Smooth muscle cell (in vitro differentiated cells): ENCODE measurements at regions not wholly inside any gene's neighbourhood (a gene's known extent, or its start where the extent isn't known, plus 50 kb on each side); places are given as distances from the start of the nearest gene placed in this dataset.
A peak's percentile ranks its signal among the peaks of the same experiment; 100 is the strongest.
"Not testable (repeated sequence)": the region's sequence is repeated elsewhere in the genome, so short reads cannot be mapped to it uniquely, and the experiment has no call there.

Experiments
- DNase-seq: peaks from one replicate; lab custom pipeline; 2025; ENCODE audit not compliant: unreplicated experiment; lab: John Stamatoyannopoulos, UW
- H2AFZ ChIP-seq: fragments of 200-600 bp; sonication (generic); 2 replicates; pipeline ENCODE4 v1.6.0; 2016; ENCODE audit warnings: antibody characterized with exemption, low read depth, mild to moderate bottlenecking
- H3F3A ChIP-seq: fragments of 200-600 bp; sonication (generic); 2 replicates; pipeline ENCODE4 v1.6.0; 2017; ENCODE audit warnings: antibody characterized with exemption, low read depth
- H3K27ac ChIP-seq: fragments of 200-600 bp; sonication (generic); 2 replicates; pipeline ENCODE4 v1.5.1; 2016; ENCODE audit warnings: low read depth, mild to moderate bottlenecking
- H3K27me3 ChIP-seq: fragments of 200-600 bp; sonication (generic); 2 replicates; pipeline ENCODE4 v1.6.1; 2016; ENCODE audit warnings: low read depth, mild to moderate bottlenecking
- H3K36me3 ChIP-seq: fragments of 200-600 bp; sonication (generic); 2 replicates; pipeline ENCODE4 v1.5.1; 2016; ENCODE audit warnings: low read depth
- H3K4me1 ChIP-seq: fragments of 200-600 bp; sonication (generic); 2 replicates; pipeline ENCODE4 v1.5.1; 2016; ENCODE audit warnings: low read depth
- H3K4me2 ChIP-seq: fragments of 200-600 bp; sonication (generic); 2 replicates; pipeline ENCODE4 v1.6.0; 2016; ENCODE audit warnings: mild to moderate bottlenecking
- H3K4me3 ChIP-seq: fragments of 200-600 bp; sonication (generic); 2 replicates; pipeline ENCODE4 v1.5.1; 2016; ENCODE audit warnings: mild to moderate bottlenecking
- H3K79me2 ChIP-seq: fragments of 200-600 bp; sonication (generic); 2 replicates; pipeline ENCODE4 v1.6.0; 2016; ENCODE audit warnings: low read depth, mild to moderate bottlenecking
- H3K9ac ChIP-seq: fragments of 200-600 bp; sonication (generic); 2 replicates; pipeline ENCODE4 v1.6.0; 2016; ENCODE audit warnings: low read depth
- H3K9me3 ChIP-seq: fragments of 200-600 bp; sonication (generic); replicated peaks from 2 replicates; pipeline ENCODE4 v1.5.1; 2016; ENCODE audit warnings: low read depth
- H4K20me1 ChIP-seq: fragments of 200-600 bp; sonication (generic); 2 replicates; pipeline ENCODE4 v1.6.0; 2016; ENCODE audit warnings: low read depth
- WGBS: methylation state at CpG from one replicate; pipeline ENCODE4 v1.1.7; 2016; ENCODE audit warnings: low lambda C conversion rate; 5-methylcytosine and 5-hydroxymethylcytosine counted together
- TF ChIP-seq, protein P1 (sequence below): fragments of 200-600 bp; sonication (generic); IDR thresholded peaks from 2 replicates; pipeline ENCODE4 v1.5.1; 2017; ENCODE audit warnings: borderline replicate concordance, mild to moderate bottlenecking, antibody characterized with exemption; ENCODE audit not compliant: insufficient read depth, poor library complexity, severe bottlenecking

DNA sequence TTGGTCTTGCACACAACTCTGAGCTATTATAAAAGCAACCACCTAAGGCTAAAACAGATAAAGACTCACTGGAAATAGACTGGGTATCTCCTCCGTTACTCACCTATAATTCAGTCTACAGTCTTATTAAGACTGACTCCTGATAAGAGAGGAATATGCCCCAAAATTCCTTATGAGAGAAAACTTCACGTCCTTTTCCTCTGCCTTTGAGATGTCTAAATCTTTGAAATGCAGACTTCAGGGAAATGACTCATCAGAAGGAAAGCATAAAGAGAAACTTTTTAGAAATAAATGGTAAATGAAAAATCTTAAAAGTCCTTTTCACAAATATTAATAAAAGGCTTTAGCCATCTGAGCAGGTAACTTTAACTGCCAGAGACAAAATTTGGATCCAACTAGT is 187.5 kb upstream of the RTL1 start:
- Histone ChIP-seq H3K4me1 (peaks cover 7% of the 10 kb centered on the region), H4K20me1 (no peaks in the 10 kb centered on the region), H2AFZ (peak overlapping the region; percentile 88), H3K27ac (peak overlapping the region; percentile 71), H3K36me3 (no peaks in the 10 kb centered on the region), H3K79me2 (no peaks in the 10 kb centered on the region), H3K9me3 (no peaks in the 10 kb centered on the region), H3K9ac (no peak overlapping the region), H3K4me3 (no peak overlapping the region), H3K4me2 (peak overlapping the region; percentile 64), H3K27me3 (no peaks in the 10 kb centered on the region), H3F3A (peaks cover 4% of the 10 kb centered on the region)
- TF ChIP-seq, protein P1, sequence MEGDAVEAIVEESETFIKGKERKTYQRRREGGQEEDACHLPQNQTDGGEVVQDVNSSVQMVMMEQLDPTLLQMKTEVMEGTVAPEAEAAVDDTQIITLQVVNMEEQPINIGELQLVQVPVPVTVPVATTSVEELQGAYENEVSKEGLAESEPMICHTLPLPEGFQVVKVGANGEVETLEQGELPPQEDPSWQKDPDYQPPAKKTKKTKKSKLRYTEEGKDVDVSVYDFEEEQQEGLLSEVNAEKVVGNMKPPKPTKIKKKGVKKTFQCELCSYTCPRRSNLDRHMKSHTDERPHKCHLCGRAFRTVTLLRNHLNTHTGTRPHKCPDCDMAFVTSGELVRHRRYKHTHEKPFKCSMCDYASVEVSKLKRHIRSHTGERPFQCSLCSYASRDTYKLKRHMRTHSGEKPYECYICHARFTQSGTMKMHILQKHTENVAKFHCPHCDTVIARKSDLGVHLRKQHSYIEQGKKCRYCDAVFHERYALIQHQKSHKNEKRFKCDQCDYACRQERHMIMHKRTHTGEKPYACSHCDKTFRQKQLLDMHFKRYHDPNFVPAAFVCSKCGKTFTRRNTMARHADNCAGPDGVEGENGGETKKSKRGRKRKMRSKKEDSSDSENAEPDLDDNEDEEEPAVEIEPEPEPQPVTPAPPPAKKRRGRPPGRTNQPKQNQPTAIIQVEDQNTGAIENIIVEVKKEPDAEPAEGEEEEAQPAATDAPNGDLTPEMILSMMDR: no peak
- WGBS: 20% methylated on average over 2 of the region's 2 CpGs
- DNase-seq: no peak

DNA sequence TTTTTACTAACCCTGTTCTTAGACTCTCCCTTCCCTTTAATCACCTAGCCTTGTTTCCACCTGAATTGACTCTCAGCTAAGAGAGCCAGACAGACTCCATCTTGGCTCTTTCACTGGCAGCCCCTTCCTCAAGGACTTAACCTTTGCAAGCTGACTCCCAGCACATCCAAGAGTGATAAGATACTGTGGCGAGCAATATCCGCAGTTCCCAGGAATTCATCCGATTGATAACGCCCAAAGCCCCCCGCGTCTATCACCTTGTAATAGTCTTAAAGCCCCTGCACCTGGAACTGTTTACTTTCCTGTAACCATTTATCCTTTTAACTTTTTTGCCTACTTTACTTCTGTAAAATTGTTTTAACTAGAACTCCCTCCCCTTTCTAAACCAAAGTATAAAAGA is 191.4 kb upstream of the RTL1 start:
- not testable (repeated sequence) for H3K36me3 ChIP-seq, H2AFZ ChIP-seq, H3K4me3 ChIP-seq, H4K20me1 ChIP-seq, H3K9ac ChIP-seq, H3K79me2 ChIP-seq, H3K9me3 ChIP-seq, DNase-seq, H3K27me3 ChIP-seq, H3K4me2 ChIP-seq, H3K27ac ChIP-seq
- H3F3A ChIP-seq: peaks cover 12% of the 10 kb centered on the region
- peaks cover 12% of the 10 kb centered on the region for H3K4me1 ChIP-seq
- WGBS: 94% methylated on average over 6 of the region's 6 CpGs

DNA sequence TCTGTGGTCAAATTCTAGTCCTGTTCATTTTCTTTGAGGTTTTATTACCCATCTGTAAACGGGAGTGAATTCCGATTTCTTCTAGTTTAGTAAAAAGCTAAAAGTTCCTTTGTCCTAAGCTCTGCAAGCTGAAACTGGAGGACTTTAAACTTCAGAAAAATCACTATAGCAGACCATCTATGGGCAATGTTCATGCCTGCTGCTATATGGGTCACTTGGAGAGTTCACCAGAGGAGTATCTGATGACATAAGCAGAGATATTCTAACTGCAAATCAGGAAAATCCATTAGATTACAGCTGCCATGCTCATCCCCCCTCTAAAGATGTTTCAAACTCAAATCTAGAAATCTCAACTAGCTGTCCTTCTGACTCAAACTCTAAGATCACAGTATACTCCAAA is 193.0 kb upstream of the RTL1 start:
- no peak overlapping the region for H2AFZ ChIP-seq
- TF ChIP-seq, protein P1: no peak
- no peak for DNase-seq
- no peak overlapping the region for H3K4me2 ChIP-seq
- peaks cover 7% of the 10 kb centered on the region for H3F3A ChIP-seq
- no peaks in the 10 kb centered on the region for H3K27me3 ChIP-seq
- no peaks in the 10 kb centered on the region for H3K9me3 ChIP-seq
- no peaks in the 10 kb centered on the region for H3K79me2 ChIP-seq
- no peaks in the 10 kb centered on the region for H3K36me3 ChIP-seq
- WGBS: 86% methylated on average over 2 of the region's 2 CpGs
- no peak overlapping the region for H3K9ac ChIP-seq
- H4K20me1 ChIP-seq: no peaks in the 10 kb centered on the region
- H3K4me1 ChIP-seq: peaks cover 5% of the 10 kb centered on the region
- H3K4me3 ChIP-seq: no peak overlapping the region
- H3K27ac ChIP-seq: no peak overlapping the region

DNA sequence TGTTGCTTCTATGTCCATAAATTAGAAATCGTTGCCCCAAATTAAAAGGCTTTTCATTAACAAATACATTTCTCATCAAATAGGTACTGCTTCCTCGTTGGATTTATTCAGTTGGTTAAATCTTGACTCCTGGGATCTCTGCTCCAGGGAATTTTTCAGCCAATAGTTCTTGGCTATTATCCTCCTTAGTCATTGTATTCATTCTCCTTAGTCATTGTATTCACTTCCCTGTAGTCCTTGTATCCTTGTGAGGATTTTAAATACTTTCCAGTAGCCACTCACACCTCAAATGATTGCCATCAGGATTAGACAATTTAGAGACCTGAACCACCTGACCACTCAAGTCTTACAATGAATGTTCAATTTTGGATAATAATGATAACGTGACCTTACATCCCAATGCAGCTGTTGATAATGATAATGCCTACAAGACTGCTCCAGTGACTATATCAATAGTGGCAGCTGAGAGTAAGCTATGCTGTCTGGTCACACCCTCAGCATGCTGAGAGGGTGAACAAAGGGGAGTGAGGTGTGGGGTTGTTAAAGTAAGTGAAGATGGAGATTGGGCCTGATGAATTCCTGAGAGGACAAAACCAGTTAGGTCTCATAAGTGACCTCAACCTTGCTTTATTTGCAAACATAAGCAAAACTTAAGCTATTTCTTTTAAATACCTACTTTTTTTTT is 193.7 kb upstream of the RTL1 start:
- H3K79me2 ChIP-seq: no peaks in the 10 kb centered on the region
- H3K4me1 ChIP-seq: peaks cover 5% of the 10 kb centered on the region
- H3K4me2 ChIP-seq: no peak overlapping the region
- no peak overlapping the region for H2AFZ ChIP-seq
- DNase-seq: no peak
- no peaks in the 10 kb centered on the region for H4K20me1 ChIP-seq
- H3K36me3 ChIP-seq: no peaks in the 10 kb centered on the region
- no peak overlapping the region for H3K4me3 ChIP-seq
- peaks cover 7% of the 10 kb centered on the region for H3F3A ChIP-seq
- no peaks in the 10 kb centered on the region for H3K9me3 ChIP-seq
- TF ChIP-seq, protein P1: no peak
- H3K27me3 ChIP-seq: no peaks in the 10 kb centered on the region
- no peak overlapping the region for H3K9ac ChIP-seq
- H3K27ac ChIP-seq: no peak overlapping the region
- WGBS: 91% methylated on average over 3 of the region's 3 CpGs
